HG02938 (cell line): ENCODE measurements at regions not wholly inside any gene's neighbourhood (a gene's known extent, or its start where the extent isn't known, plus 50 kb on each side); places are given as distances from the start of the nearest gene placed in this dataset.
A peak's percentile ranks its signal among the peaks of the same experiment; 100 is the strongest.
"Not testable (repeated sequence)": the region's sequence is repeated elsewhere in the genome, so short reads cannot be mapped to it uniquely, and the experiment has no call there.

Experiments
- ATAC-seq: cut with Tn5 transposase; IDR thresholded peaks from one replicate; pipeline ENCODE4 v1.9.1; 2021; ENCODE audit warnings: mild to moderate bottlenecking, moderate library complexity; ENCODE audit not compliant: unreplicated experiment

DNA sequence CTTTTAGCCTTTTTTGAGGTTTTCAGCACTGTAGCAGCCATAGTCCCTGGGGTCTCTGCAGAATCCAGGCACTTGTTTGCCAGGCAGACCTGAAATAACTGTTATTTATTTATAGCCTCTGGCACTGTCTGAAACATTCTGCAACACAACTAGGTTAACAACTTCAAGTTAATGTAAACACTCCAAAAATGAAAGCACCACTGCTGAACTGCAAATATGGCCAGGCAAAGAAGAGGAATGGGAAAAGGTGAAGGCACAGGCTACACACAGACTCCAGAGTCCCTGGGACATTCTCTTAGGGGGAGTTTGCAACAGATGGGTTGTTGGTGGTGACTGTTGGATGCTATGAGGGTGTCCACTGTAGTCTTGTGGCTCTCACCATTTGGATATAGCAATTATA lies 369.0 kb downstream of the MAT2B start:
- no peak for ATAC-seq

DNA sequence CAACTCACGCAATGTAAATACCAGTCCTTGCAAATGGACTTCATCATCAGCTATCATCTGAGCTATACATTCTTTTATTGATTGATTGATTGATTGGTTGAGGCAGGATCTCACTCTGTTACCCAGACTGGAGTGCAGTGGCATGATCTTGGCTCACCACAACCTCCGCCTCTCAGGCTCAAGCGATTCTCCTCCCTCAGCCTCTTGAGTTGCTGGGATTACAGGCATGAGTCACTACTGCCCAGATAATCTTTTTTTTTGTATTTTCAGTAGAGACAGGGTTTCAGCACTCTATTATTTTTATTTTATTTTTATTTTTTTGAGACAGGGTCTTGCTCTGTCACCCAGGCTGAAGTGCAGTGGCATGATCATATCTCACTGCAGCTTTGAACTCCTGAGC lies 369.5 kb downstream of the MAT2B start:
- ATAC-seq = not testable (repeated sequence)

DNA sequence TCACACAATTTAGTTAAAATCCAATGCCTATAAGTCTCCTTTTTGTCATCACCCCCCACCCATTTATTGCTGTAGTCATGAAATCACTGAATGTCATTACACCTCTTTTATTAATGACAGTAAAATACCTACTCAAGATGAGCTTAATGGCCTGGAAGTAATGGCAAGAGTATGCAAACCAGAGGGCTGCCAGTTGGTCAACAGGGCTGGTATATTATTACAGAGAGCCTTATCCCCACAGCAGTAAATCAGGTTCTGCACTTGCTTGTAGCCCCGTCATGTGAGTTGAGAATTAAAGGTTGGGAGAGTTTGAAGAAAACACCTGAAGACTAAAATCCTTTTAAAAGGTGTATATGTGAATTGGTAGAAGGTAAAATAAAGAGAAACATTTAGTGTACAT lies 372.4 kb downstream of the MAT2B start:
- ATAC-seq = no peak

- ATAC-seq = no peak
Measured at GRCh38 chr5:163878490-163878889, 373.1 kb downstream of the MAT2B start.

GRCh38 chr5:163880302-163880701 lies 374.9 kb downstream of the MAT2B start:
- ATAC-seq = no peak

DNA sequence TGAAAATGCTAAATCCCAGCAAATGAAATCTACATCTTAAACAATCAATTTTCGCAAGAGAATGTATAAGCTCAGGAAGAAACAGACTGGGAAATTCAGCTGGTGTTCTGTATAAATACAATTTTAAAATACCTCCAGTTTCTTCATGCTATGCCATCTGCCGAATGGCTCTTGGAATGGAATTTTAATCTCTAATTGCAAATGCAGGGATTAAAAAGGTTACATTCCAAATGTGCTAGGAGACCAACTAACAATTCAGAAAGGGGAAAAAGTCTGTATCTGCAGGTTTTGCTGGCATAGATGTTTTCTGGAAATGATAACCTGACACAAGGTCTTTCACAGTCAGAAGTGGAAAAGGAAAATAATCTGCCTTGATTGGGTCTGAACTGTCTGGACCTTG lies 379.7 kb downstream of the MAT2B start:
- ATAC-seq = no peak

DNA sequence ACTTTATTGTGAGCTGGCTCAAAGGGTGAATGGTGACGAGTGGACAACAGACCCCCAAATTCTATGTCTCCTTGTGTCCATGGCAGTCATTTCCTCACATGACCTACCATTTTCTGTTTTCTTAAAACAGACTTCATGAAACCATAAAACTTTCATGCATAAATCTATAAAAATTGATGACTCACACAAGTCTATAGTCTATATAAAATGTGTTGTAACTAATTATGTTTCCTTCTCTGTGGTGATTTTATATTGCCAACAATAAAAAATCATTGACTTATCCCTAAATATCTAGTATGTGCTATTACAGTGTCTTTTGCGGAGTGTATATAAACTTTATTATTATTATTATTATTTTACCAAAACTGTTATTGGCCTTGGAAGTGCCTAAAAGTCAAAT lies 382.4 kb downstream of the MAT2B start:
- ATAC-seq = no peak

DNA sequence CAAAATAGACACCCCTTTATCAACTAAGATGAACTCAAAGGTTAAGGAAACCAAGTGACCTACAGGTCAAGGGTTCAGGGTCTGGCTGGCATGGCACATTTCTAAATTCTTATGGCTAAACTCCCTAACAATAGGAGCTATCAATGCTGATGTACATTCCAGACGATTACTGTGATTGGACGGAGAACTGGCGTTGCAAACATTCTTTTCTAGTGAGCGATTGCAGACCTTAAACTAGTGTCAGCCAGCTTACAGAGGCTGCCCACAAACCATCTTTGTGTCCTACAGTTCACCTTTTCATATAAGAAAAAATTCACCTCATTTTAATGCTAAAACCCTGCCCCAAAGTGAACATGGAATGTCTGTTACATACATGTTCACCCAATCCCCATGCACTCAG lies 382.9 kb downstream of the MAT2B start:
- no peak for ATAC-seq

DNA sequence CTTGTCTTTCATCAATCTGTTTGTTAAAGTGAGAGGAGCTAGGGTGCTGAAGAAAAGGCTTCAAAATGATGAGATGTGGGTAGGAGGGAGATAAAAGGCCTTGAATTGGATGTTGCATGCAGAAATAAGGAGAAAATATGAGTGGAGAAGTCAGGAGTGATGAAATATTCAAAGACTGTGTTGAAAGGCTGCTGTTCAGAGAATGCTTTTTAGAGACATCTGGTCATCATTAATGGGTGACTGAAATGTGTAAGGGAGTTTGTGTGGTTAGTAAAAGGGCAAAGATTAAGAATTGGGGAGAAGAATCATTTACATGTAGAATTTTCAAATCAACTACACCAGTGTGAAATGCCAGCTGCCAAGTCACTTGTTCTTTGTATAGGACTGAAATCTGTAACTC lies 383.9 kb downstream of the MAT2B start:
- ATAC-seq = no peak

- ATAC-seq = no peak
Measured at GRCh38 chr5:163890261-163890660, 384.8 kb downstream of the MAT2B start.

DNA sequence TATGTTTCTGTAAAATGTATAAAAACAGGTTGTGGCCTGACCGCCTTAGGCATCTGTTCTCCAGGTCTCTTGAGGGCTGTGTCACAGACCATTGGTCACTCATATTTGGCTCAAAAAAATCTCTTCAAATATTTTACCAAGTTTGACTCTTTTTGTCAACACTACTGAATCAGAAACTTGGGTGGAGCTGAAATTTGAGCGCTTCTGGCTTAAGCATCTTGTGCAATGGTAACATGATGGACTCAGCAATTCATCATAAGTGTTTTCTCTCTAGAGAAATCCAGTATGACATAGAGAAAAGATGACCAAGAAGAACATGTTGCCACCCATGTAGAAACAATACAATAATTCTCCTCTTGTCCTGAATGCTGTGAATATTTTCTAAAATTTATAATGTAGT lies 387.9 kb downstream of the MAT2B start:
- ATAC-seq = no peak

GRCh38 chr5:163894645-163895044 lies 389.2 kb downstream of the MAT2B start:
- no peak for ATAC-seq

DNA sequence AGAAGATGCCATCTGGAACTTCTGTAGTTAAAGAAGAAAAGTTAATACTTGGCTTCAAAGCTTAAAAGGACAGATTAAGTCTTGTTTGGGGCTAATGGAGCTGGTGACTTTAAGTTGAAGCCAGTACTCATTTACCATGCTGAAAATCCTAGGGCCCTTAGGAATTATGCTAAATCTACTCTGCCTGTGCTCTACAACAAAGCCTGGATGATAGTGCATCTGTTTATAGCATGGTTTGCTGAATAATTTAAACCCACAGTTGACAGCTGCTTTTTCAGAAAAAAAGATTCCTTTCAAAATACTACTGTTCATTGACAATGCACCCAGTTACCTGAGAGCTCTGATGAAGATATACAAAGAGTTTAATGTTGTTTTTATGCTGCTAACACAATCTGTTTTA lies 393.5 kb downstream of the MAT2B start:
- ATAC-seq = no peak

GRCh38 chr5:163907783-163908182 lies 402.4 kb downstream of the MAT2B start:
- not testable (repeated sequence) for ATAC-seq

DNA sequence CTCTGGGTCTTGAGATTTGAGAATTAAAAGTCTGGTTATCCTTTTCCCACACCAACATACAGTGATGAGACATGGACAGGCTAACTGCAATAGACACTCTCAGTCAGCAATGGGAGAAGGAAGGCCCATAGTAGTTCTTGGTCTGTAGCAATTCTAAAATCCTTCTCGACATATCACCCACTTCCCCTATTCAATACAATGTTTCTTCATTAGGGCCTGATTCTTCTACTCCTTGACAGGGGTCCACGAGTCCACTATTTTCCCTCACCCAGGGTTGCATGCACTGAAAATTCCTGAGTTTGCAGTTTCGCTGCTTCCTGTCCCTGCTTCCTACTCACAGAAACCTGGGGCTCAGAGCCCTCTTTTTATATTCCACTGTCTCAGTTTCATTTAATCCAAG lies 402.8 kb downstream of the MAT2B start:
- ATAC-seq = no peak

GRCh38 chr5:163910226-163910625 lies 404.8 kb downstream of the MAT2B start:
- ATAC-seq = no peak

DNA sequence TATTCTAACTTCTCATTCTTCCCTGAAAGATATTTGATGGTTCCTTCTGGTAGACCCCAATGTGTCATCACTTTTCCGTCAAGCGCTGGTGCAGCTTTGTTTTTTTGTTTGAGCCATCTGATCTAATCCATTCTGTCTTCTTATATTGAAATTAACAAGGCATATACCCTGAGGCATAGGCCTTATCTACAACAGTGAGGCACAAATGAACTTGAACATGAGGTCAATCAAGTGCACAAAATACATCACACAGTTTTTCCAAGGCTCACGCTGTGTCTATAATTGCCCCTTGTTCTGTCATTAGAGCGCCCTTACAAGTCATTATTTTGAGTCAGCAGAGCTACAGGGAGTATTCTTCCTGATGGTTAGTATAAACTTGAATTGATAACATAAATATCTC lies 406.6 kb downstream of the MAT2B start:
- ATAC-seq = no peak

DNA sequence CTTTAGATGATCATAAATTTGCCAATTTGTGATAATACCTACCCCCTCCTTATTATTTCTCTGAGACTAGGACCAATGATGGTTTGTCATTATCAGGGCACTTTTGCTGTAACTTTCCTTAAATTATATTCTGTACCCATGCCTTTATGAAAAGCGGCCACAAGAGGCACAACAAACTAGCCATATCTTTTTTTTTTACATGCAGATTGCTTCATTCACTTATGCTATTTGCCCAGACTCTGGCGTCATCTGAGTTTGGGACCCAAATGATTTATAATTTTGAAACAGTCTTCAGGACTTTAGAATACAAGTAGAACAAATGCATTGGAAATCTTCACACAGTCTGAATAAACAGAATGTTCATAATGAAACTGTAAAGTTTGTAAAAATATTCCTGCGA lies 408.1 kb downstream of the MAT2B start:
- no peak for ATAC-seq

DNA sequence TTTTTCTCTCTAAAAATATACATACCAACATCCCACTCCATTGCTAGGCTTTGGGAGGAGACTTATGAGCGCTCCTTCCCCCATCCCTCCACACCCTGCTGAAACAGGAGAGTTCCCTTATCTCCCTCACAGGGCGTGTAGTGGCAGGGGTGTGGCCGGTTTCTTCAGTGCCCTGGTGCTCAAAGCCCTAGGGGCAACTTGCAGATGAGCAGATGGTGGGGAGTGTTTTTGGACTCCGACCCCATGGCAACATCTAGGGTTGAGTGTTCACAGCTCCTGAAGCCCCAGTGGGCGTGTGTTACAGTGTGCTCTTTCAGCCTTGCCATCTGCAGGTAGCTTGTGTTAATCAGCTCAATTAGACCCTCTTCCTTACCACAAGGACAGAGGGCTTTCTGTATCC lies 409.5 kb downstream of the MAT2B start:
- peak; percentile 40 for ATAC-seq

GRCh38 chr5:163915481-163915961 lies 410.1 kb downstream of the MAT2B start:
- peak; percentile 70 for ATAC-seq

- peak; percentile 82 for ATAC-seq
Measured at GRCh38 chr5:163916376-163916775, 411.0 kb downstream of the MAT2B start.

GRCh38 chr5:163916861-163917260 lies 411.4 kb downstream of the MAT2B start:
- no peak for ATAC-seq

- ATAC-seq = no peak
Measured at GRCh38 chr5:163917747-163918146, 412.3 kb downstream of the MAT2B start.

DNA sequence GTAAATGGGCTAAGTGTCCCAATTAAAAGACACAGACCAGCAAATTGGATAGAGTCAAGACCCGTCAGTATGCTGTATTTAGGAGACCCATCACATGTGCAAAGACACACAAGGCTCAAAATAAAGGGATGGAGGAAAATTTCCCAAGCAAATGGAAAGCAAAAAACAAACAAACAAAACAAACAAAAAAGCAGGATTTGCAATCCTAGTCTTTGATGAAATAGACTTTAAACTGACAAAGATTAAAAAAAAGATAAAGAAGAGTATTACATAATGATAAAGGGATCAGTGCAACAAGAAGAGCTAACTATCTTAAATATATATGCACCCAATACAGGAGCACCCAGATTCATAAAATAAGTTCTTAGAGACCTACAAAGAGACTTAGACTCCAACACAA lies 429.6 kb downstream of the MAT2B start:
- not testable (repeated sequence) for ATAC-seq
